MM.1S (cell line): ENCODE measurements at regions not wholly inside any gene's neighbourhood (a gene's known extent, or its start where the extent isn't known, plus 50 kb on each side); places are given as distances from the start of the nearest gene placed in this dataset.

Experiments used
- EZH2phosphoT487 ChIP-seq: fragments of 300-600 bp; sonication (generic); IDR thresholded peaks from 2 replicates; pipeline ENCODE4 v1.6.1; 2018; ENCODE audit warnings: antibody characterized with exemption, low read length
- TF ChIP-seq, protein P1 (sequence below): fragments of 300-600 bp; sonication (generic); IDR thresholded peaks from 2 replicates; pipeline ENCODE4 v1.5.1; 2016; ENCODE audit warnings: antibody characterized with exemption, low read length, mixed read lengths

- TF ChIP-seq, protein P1, sequence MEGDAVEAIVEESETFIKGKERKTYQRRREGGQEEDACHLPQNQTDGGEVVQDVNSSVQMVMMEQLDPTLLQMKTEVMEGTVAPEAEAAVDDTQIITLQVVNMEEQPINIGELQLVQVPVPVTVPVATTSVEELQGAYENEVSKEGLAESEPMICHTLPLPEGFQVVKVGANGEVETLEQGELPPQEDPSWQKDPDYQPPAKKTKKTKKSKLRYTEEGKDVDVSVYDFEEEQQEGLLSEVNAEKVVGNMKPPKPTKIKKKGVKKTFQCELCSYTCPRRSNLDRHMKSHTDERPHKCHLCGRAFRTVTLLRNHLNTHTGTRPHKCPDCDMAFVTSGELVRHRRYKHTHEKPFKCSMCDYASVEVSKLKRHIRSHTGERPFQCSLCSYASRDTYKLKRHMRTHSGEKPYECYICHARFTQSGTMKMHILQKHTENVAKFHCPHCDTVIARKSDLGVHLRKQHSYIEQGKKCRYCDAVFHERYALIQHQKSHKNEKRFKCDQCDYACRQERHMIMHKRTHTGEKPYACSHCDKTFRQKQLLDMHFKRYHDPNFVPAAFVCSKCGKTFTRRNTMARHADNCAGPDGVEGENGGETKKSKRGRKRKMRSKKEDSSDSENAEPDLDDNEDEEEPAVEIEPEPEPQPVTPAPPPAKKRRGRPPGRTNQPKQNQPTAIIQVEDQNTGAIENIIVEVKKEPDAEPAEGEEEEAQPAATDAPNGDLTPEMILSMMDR = no peak
- TF ChIP-seq EZH2phosphoT487 = no peak
These were observed 70.8 kb downstream of the SCN11A start for GRCh38 chr3:38980938-38981337.
